ENCODE measurements at regions not wholly inside any gene's neighbourhood (a gene's known extent, or its start where the extent isn't known, plus 50 kb on each side); places are given as distances from the start of the nearest gene placed in this dataset.

DNA sequence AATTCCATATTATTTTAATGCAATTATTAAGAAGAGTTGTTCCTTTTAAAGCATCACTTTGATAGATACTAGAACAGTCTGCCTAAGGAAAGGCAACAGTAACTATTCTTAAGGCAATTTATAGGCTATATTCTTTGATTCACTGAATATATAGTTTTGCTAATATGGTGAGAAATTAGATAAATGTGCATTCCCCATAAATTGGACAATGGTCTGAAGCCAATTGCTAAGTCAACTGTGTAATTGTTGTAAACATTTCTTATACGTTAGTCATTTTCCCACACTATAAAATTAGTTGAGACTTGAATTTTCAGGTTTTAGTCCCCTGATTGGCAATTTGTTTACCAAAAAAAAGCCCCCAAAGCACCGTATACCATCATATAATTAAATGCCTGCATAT, 263.0 kb upstream of the NECTIN3 start:
- TF ChIP-seq YY1 (IDR thresholded peaks at IDR 0.05; ENCODE audit: insufficient read depth, insufficient read length) (no peak), SUZ12 (IDR thresholded peaks at IDR 0.05; ENCODE audit: extremely low read depth, insufficient read depth, insufficient read length) (no peak)

All from NT2/D1 (cell line).